Esophagus muscularis mucosa (tissue), 4 donors: ENCODE measurements at regions not wholly inside any gene's neighbourhood (a gene's known extent, or its start where the extent isn't known, plus 50 kb on each side); places are given as distances from the start of the nearest gene placed in this dataset.

Source experiments
- CTCF ChIP-seq, 3 experiments: fragments of 200-600 bp in 2 of 3; fragments of 450-650 bp in 1 of 3; sonication (generic) in 2 of 3; IDR thresholded peaks; one replicate each; pipeline ENCODE4 v1.5.1; 2017 to 2019; ENCODE audit warnings: antibody characterized with exemption in 3 of 3, mild to moderate bottlenecking in 2 of 3, moderate library complexity in 1 of 3
- EP300 ChIP-seq: sonication (generic); formaldehyde crosslinking; IDR thresholded peaks from one replicate; pipeline ENCODE4 v1.6.1; 2017; ENCODE audit warnings: antibody characterized with exemption
- POLR2AphosphoS5 ChIP-seq, 2 donors: sonication (generic); formaldehyde crosslinking; IDR thresholded peaks; one replicate each; pipeline ENCODE4 v1.6.1; 2017; ENCODE audit warnings: antibody characterized with exemption in 2 of 2

GRCh38 chr11:33467966-33468365 is 210.8 kb downstream of the HIPK3 start:
- TF ChIP-seq CTCF (IDR thresholded peaks at IDR 0.05), result no peak
- no peak for TF ChIP-seq POLR2AphosphoS5 (IDR thresholded peaks at IDR 0.05)
- TF ChIP-seq EP300, result no peak
